ENCODE measurements at regions not wholly inside any gene's neighbourhood (a gene's known extent, or its start where the extent isn't known, plus 50 kb on each side); places are given as distances from the start of the nearest gene placed in this dataset.

GRCh38 chr14:25430808-25431207 is 380.9 kb upstream of the STXBP6 start:
- TF ChIP-seq CTCF (IDR thresholded peaks at IDR 0.05) = no peak
- no peak for TF ChIP-seq POLR2A (IDR thresholded peaks at IDR 0.05)

All from lower leg skin (tissue), 3 donors.